HepG2 (cell line): ENCODE measurements at regions not wholly inside any gene's neighbourhood (a gene's known extent, or its start where the extent isn't known, plus 50 kb on each side); places are given as distances from the start of the nearest gene placed in this dataset.

ENCODE experiments used
- ATAC-seq: fragments of 200-7000 bp; cut with Tn5 transposase; 3 replicates; pipeline ENCODE4 v1.9.1; 2020; ENCODE audit warnings: mild to moderate bottlenecking, moderate library complexity
- BruUV-seq: library from RNA; stranded (reverse); fragments of 400-500 nt; replicated peaks from 2 replicates; lab custom pipeline; 2021; lab: Mats Ljungman, UMichigan
- CTCF ChIA-PET: fragments of 300-600 bp; formaldehyde crosslinking; extraction: SDS; loops from one replicate; lab custom pipeline; 2021; ENCODE audit warnings: low total read pairs, inconsistent platforms, low intra/inter-chr PET ratio; lab: Yijun Ruan, JAX
- POLR2A ChIA-PET: fragments of 350-600 bp; sonication (Branson Sonifier 250); formaldehyde crosslinking; loops from one replicate; lab custom pipeline; 2020; ENCODE audit warnings: antibody characterized with exemption, inconsistent platforms; lab: Yijun Ruan, JAX
- DNase-seq: peaks from one replicate; pipeline ENCODE4 v3.0.0-alpha.2; 2015; ENCODE audit warnings: low spot score
- FAIRE-seq: peaks from 3 replicates; lab custom pipeline; 2011; peaks lifted over from hg19 to GRCh38; lab: Jason Lieb, UNC
- H2AFZ ChIP-seq: one replicate; pipeline ENCODE4 v1.6.1; 2011; ENCODE audit warnings: low read length, inconsistent platforms
- H3K27ac ChIP-seq: fragments of 300-600 bp; 3 replicates; pipeline ENCODE4 v1.8.0; 2011; ENCODE audit warnings: mixed run types, mild to moderate bottlenecking, mixed read lengths, low read length, inconsistent platforms; ENCODE audit not compliant: insufficient read depth; ENCODE audit errors: extremely low read length
- H3K27me3 ChIP-seq, 2 experiments: fragments of 200-600 bp in 1 of 2; 2 replicates in 1 of 2; 3 replicates in 1 of 2; pipeline versions ENCODE4 v1.6.0 to v1.8.0; 2011; ENCODE audit warnings: low read length in 2 of 2, mild to moderate bottlenecking in 2 of 2, moderate library complexity in 2 of 2, inconsistent platforms in 1 of 2; ENCODE audit not compliant: insufficient read depth in 2 of 2, control insufficient read depth in 1 of 2
- H3K36me3 ChIP-seq, 2 experiments: fragments of 200-600 bp in 1 of 2; replicated peaks in 1 of 2; 2 replicates in 1 of 2; 3 replicates in 1 of 2; pipeline versions ENCODE4 v1.5.1 to v1.8.0; 2011; ENCODE audit warnings: low read length in 2 of 2, inconsistent platforms in 1 of 2; ENCODE audit not compliant: insufficient read depth in 2 of 2, control insufficient read depth in 1 of 2
- H3K4me1 ChIP-seq: 2 replicates; pipeline ENCODE4 v1.5.1; 2012; ENCODE audit warnings: low read length, inconsistent platforms; ENCODE audit not compliant: insufficient read depth
- H3K4me2 ChIP-seq: 2 replicates; pipeline ENCODE4 v1.6.0; 2011; ENCODE audit warnings: low read depth, low read length, inconsistent platforms
- H3K4me3 ChIP-seq, 3 experiments: fragments of 200-600 bp in 1 of 3; sonication (generic), shearing (Covaris generic) in 1 of 3; replicated peaks in 1 of 3; 2 replicates each; pipeline ENCODE4 v1.5.1; 2011 to 2016; ENCODE audit warnings: low read length in 3 of 3, inconsistent platforms in 2 of 3, low read depth in 2 of 3, mild to moderate bottlenecking in 2 of 3, control low read depth in 1 of 3, mixed read lengths in 1 of 3; ENCODE audit not compliant: insufficient read depth in 1 of 3
- H3K79me2 ChIP-seq: one replicate; pipeline ENCODE4 v1.6.1; 2011; ENCODE audit warnings: low read length, inconsistent platforms; ENCODE audit not compliant: insufficient read depth
- H3K9ac ChIP-seq: 2 replicates; pipeline ENCODE4 v1.6.0; 2011; ENCODE audit warnings: mild to moderate bottlenecking, low read depth, low read length, inconsistent platforms; ENCODE audit not compliant: insufficient read depth
- H3K9me3 ChIP-seq: 2 replicates; pipeline ENCODE4 v1.5.1; 2012; ENCODE audit warnings: mild to moderate bottlenecking, low read length
- H4K20me1 ChIP-seq: 2 replicates; pipeline ENCODE4 v1.6.0; 2011; ENCODE audit warnings: inconsistent platforms, mild to moderate bottlenecking, low read length, moderate library complexity; ENCODE audit not compliant: insufficient read depth
- CREB1 ChIP-seq, 2 experiments: fragments of 450-650 bp in 1 of 2; IDR thresholded peaks; 2 replicates each; pipeline ENCODE4 v1.6.1; 2016 to 2017; ENCODE audit warnings: control low read depth in 1 of 2, mild to moderate bottlenecking in 1 of 2, missing compliant biosample characterization in 1 of 2, missing genetic modification characterization in 1 of 2
- GMEB1 ChIP-seq: sonication (generic); formaldehyde crosslinking; IDR thresholded peaks from 2 replicates; pipeline ENCODE4 v1.5.1; 2020; ENCODE audit warnings: missing genetic modification reagents, mild to moderate bottlenecking, borderline replicate concordance
- GTF3A ChIP-seq: sonication (generic); formaldehyde crosslinking; conservative IDR thresholded peaks from 2 replicates; pipeline ENCODE4 v1.4.0; 2020; ENCODE audit warnings: mild to moderate bottlenecking, missing genetic modification reagents
- HBP1 ChIP-seq: IDR thresholded peaks from 2 replicates; pipeline ENCODE4 v1.6.1; 2016; ENCODE audit warnings: low read depth, control low read depth
- HOXA7 ChIP-seq: sonication (generic); formaldehyde crosslinking; IDR thresholded peaks from 2 replicates; pipeline ENCODE4 v1.8.1; 2022; ENCODE audit warnings: mild to moderate bottlenecking, missing genetic modification reagents, moderate library complexity
- IRF2 ChIP-seq: IDR thresholded peaks from 2 replicates; pipeline ENCODE4 v1.6.1; 2018; ENCODE audit warnings: missing genetic modification reagents, missing compliant biosample characterization
- JARID2 ChIP-seq: sonication (generic); formaldehyde crosslinking; IDR thresholded peaks from 2 replicates; pipeline ENCODE4 v1.8.1; 2023; ENCODE audit warnings: missing genetic modification reagents, inconsistent platforms; ENCODE audit not compliant: insufficient replicate concordance
- KDM5B ChIP-seq: sonication (generic); formaldehyde crosslinking; IDR thresholded peaks from 2 replicates; pipeline ENCODE4 v1.4.0; 2020; ENCODE audit warnings: missing genetic modification reagents, mild to moderate bottlenecking, borderline replicate concordance
- PAXIP1 ChIP-seq: sonication (generic); formaldehyde crosslinking; conservative IDR thresholded peaks from 2 replicates; pipeline ENCODE4 v1.4.0; 2020; ENCODE audit warnings: mild to moderate bottlenecking, missing genetic modification reagents, moderate library complexity
- POGK ChIP-seq: sonication (generic); formaldehyde crosslinking; conservative IDR thresholded peaks from 2 replicates; pipeline ENCODE4 v1.8.0; 2022; ENCODE audit warnings: mild to moderate bottlenecking, moderate library complexity, missing genetic modification reagents
- REL ChIP-seq: sonication (generic); formaldehyde crosslinking; conservative IDR thresholded peaks from 2 replicates; pipeline ENCODE4 v1.8.0; 2022; ENCODE audit warnings: mild to moderate bottlenecking, missing genetic modification reagents, moderate library complexity
- SUZ12 ChIP-seq: fragments of 150-350 bp; IDR thresholded peaks from 2 replicates; pipeline ENCODE4 v1.6.1; 2014; ENCODE audit warnings: low read depth, low read length
- TERF1 ChIP-seq: sonication (generic); formaldehyde crosslinking; IDR thresholded peaks from 2 replicates; pipeline ENCODE4 v1.8.0; 2022; ENCODE audit warnings: mild to moderate bottlenecking, missing genetic modification reagents, moderate library complexity
- ZNF383 ChIP-seq: sonication (generic); formaldehyde crosslinking; IDR thresholded peaks from 2 replicates; pipeline ENCODE4 v1.4.0; 2020; ENCODE audit warnings: missing genetic modification reagents, mild to moderate bottlenecking, borderline replicate concordance
- ZNF790 ChIP-seq: sonication (generic); formaldehyde crosslinking; IDR thresholded peaks from 2 replicates; pipeline ENCODE4 v1.8.0; 2022; ENCODE audit warnings: missing genetic modification reagents, mild to moderate bottlenecking, borderline replicate concordance
- WGBS: methylation state at CpG from one replicate; pipeline ENCODE4 v1.1.6; 2017; ENCODE audit warnings: low lambda C conversion rate; 5-methylcytosine and 5-hydroxymethylcytosine counted together
- in situ Hi-C: cut with HindIII; loops from 2 replicates; pipeline ENCODE4 v1.10.0; 2017; ENCODE audit warnings: low pct_unique_long_range_greater_than_20kb; ENCODE audit not compliant: extremely low pct_ligation_motif_present
- intact Hi-C: fragments of 100-400 bp; cut with micrococcal nuclease; formaldehyde crosslinking; loops from one replicate; pipeline ENCODE4 v1.10.0; 2022; ENCODE audit not compliant: unreplicated experiment

- no peaks in the 10 kb centered on the region for H3K4me1 ChIP-seq
- in situ Hi-C loops = no loop called here
- 0% methylated on average over 1 of the region's 1 CpG for WGBS
- H3K36me3 ChIP-seq = no peaks in the 10 kb centered on the region
- H3K9ac ChIP-seq = no peak overlapping the region
- H3K4me2 ChIP-seq = no peak overlapping the region
- intact Hi-C loops = no loop called here
- no peaks in the 10 kb centered on the region for H3K79me2 ChIP-seq
- FAIRE-seq (no peak), ATAC-seq (no peak), DNase-seq (no peak)
- no peaks in the 10 kb centered on the region for H3K9me3 ChIP-seq
- no peaks in the 10 kb centered on the region for H4K20me1 ChIP-seq
- H2AFZ ChIP-seq = no peak overlapping the region
- BruUV-seq = no TSS peak
- no peak overlapping the region for H3K4me3 ChIP-seq
- POLR2A ChIA-PET = no interaction called here
- H3K27me3 ChIP-seq = no peaks in the 10 kb centered on the region
- H3K27ac ChIP-seq = no peak overlapping the region
- CTCF ChIA-PET = no interaction called here
- TF ChIP-seq HBP1 (CRISPR knock-in tag) = no peak
- TF ChIP-seq TERF1 (CRISPR knock-in tag) = no peak
- TF ChIP-seq PAXIP1 (CRISPR knock-in tag) = no peak
- no peak for TF ChIP-seq POGK
- TF ChIP-seq HOXA7 = no peak
- TF ChIP-seq GMEB1 (CRISPR knock-in tag) = no peak
- no peak for TF ChIP-seq GTF3A (CRISPR knock-in tag)
- no peak for TF ChIP-seq JARID2 (CRISPR knock-in tag)
- TF ChIP-seq SUZ12 = no peak
- no peak for TF ChIP-seq REL (CRISPR knock-in tag)
- no peak for TF ChIP-seq ZNF383 (CRISPR knock-in tag)
- no peak for TF ChIP-seq ZNF790 (CRISPR knock-in tag)
- no peak for TF ChIP-seq KDM5B (CRISPR knock-in tag)
- no peak for TF ChIP-seq IRF2 (CRISPR knock-in tag)
- TF ChIP-seq CREB1 (IDR thresholded peaks at IDR 0.05) = no peak
- no peak for TF ChIP-seq CREB1 (CRISPR knock-in tag; IDR thresholded peaks at IDR 0.05)
These were observed 127.0 kb downstream of the PCDH7 start for GRCh38 chr4:30847167-30847566.
